NAMALWA (cell line): ENCODE measurements at regions not wholly inside any gene's neighbourhood (a gene's known extent, or its start where the extent isn't known, plus 50 kb on each side); places are given as distances from the start of the nearest gene placed in this dataset.

Source experiments
- DNase-seq: peaks from one replicate; pipeline ENCODE4 v3.0.0-alpha.2; 2015; ENCODE audit warnings: low spot score

GRCh38 chr12:118607831-118608230 lies 231.5 kb downstream of the SUDS3 start:
- no peak for DNase-seq

GRCh38 chr12:118608770-118609344 lies 232.5 kb downstream of the SUDS3 start:
- DNase-seq = no peak

GRCh38 chr12:118611295-118611694 lies 234.9 kb downstream of the SUDS3 start:
- no peak for DNase-seq

GRCh38 chr12:118611770-118612169 lies 235.4 kb downstream of the SUDS3 start:
- no peak for DNase-seq

- DNase-seq = no peak
Measured at GRCh38 chr12:118617611-118618450, 241.5 kb downstream of the SUDS3 start.

GRCh38 chr12:118618695-118619094 lies 242.3 kb downstream of the SUDS3 start:
- DNase-seq = no peak

GRCh38 chr12:118625050-118625675 lies 248.8 kb downstream of the SUDS3 start:
- no peak for DNase-seq

GRCh38 chr12:118633071-118633470 lies 256.7 kb downstream of the SUDS3 start:
- DNase-seq = no peak

- no peak for DNase-seq
Measured at GRCh38 chr12:118635276-118635675, 258.9 kb downstream of the SUDS3 start.

GRCh38 chr12:118637767-118638370 lies 261.5 kb downstream of the SUDS3 start:
- DNase-seq = no peak

GRCh38 chr12:118641249-118641648 lies 264.9 kb downstream of the SUDS3 start:
- DNase-seq = peak; percentile 5

- DNase-seq = peak; percentile 16
Measured at GRCh38 chr12:118645219-118645618, 268.9 kb downstream of the SUDS3 start.

GRCh38 chr12:118649765-118650585 lies 273.6 kb downstream of the SUDS3 start:
- DNase-seq = no peak

GRCh38 chr12:118650586-118650960 lies 274.2 kb downstream of the SUDS3 start:
- DNase-seq = peak; percentile 34

- no peak for DNase-seq
Measured at GRCh38 chr12:118651487-118651886, 275.1 kb downstream of the SUDS3 start.

- DNase-seq = no peak
Measured at GRCh38 chr12:118655588-118655987, 279.2 kb downstream of the SUDS3 start.

GRCh38 chr12:118680356-118680963 lies 300.9 kb upstream of the SRRM4 start:
- no peak for DNase-seq

- DNase-seq = no peak
Measured at GRCh38 chr12:118682656-118683055, 298.7 kb upstream of the SRRM4 start.

- no peak for DNase-seq
Measured at GRCh38 chr12:118685983-118686607, 295.2 kb upstream of the SRRM4 start.

- no peak for DNase-seq
Measured at GRCh38 chr12:118689793-118690192, 291.5 kb upstream of the SRRM4 start.

GRCh38 chr12:118690506-118690905 lies 290.8 kb upstream of the SRRM4 start:
- DNase-seq = no peak
